ELR (cell line): ENCODE measurements at regions not wholly inside any gene's neighbourhood (a gene's known extent, or its start where the extent isn't known, plus 50 kb on each side); places are given as distances from the start of the nearest gene placed in this dataset.
"Not testable (repeated sequence)": the region's sequence is repeated elsewhere in the genome, so short reads cannot be mapped to it uniquely, and the experiment has no call there.

Experiments used
- DNase-seq: peaks from one replicate; pipeline ENCODE4 v3.0.0-alpha.2; 2015; ENCODE audit warnings: low read depth

DNA sequence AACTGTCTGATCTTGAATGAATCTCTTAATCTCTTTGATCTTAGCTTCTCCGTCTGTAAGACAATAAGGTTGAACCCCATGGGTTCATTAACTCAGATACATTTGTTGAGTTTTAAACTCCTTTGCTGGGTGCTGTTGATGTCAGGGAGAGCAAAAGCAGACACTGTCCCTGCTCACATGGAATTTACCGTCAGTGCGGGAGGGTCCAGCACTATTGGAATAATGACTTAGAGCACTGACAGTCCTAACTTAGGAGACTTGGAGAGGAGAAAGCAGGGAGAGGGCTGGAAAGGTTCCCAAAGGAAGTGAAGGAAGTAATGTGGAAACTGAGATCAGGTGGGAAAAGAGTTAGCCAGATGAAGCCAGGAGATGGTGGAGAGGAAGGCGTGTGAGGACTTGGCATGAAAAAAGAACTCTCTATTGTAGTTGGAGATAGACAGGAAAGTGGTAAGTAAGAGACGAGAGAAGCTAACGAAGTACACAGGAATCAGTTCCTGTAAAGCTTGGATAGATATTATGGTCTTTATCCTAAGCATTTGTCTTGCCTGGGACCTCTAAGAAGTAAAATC, 141.4 kb upstream of the SERTAD2 start:
- no peak for DNase-seq

DNA sequence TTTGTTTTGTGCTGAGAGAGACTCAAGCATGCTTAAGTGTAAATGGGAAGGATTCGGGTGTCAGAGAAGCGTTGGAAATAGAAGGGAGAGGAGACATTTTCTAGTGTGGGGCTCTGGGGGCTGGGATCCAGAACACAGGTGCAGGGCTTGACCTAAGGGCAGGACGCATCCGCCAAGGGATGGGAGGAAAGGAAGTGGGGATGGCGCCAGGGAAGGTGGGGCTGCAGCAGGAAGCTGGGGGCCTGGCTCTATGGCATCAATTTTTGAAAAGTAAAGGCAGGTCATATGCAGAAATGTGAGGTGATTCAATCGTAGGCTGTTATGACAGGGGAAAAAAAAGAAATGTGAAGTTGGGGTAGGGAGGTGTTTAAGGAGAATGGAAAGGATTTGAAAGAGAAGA, 143.2 kb upstream of the SERTAD2 start:
- no peak for DNase-seq

DNA sequence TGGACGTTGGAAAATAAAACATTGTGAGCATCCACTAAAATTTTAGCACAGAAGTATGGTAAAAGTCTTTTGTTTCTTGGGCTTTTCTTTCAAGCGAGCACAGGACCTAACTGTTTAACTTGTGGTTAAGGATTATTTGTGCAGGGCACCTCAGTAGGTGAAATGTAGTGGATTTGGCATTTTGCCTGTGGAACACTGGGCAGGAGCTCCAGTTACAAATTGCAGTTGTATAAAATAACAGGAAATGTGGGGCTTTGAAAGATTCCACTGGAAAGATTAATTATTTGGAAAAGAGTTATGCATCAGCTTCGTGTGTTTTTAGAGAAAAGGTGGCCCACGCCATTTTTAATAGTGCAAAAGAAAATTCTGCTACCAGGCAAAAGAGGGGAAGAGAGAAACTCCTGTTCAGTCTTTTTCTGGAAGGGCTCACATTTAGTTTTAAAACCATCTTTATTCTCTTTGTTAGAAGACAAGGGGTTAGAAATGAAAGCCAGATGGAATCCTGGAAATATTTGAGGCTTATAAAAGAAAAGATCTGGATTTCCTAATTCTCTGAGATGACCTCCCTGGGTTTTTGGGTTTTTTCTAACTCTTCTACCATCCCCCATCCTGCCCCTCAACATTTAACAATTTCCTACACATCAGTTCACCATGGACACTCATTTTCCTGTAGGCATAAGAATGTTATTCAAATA, 144.3 kb upstream of the SERTAD2 start:
- DNase-seq, result peak; percentile 42

DNA sequence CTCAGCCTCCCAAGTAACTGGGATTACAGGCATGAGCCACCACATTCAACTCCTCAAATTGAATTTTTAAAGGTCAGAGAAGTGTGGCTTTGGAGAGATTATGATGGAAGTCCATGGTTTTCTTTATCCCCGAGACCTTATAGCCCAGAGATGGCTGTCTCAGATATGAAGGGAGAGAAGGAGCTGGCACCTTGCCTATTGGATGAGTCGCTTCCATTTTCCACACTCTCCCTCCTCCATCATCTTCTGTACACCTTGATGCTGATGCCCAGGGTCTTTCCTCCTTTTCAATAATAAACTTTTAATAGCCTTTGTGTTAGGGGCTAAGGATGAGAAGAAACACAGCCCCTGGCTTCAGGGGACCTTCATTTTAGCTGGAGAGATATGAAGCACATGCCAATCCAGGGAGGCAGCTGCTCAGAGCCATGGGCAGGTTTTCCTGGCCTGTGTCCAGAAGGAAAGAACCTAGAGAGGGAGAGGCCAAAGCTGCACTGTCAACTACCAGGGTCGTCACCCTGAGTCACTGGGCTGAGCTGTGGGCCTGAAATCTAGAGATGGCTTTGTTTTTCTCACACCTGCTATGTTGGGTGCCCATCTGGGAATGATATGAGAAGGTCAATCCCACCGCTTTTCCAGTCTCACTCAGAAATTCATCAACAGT, 146.0 kb upstream of the SERTAD2 start:
- DNase-seq, result peak; percentile 60

DNA sequence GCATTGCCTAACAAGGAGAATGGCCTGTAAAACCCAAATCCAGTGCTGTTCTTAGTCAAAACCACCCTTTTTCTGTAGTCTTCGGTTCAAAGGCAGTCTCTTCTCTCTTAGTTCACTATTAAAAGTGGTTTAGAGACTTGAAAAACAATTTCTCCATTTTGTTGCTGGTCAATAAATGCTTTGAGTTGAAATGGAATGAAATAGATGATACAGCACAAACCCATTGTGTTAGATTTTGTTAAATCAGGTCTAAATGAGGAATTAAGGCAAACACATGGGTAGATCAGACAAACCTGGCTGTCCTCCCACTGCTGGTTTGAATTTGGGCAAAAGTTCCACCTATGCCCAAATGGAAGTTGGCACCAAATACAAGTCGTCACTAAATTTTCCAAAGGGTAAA, 150.1 kb upstream of the SERTAD2 start:
- DNase-seq, result no peak

DNA sequence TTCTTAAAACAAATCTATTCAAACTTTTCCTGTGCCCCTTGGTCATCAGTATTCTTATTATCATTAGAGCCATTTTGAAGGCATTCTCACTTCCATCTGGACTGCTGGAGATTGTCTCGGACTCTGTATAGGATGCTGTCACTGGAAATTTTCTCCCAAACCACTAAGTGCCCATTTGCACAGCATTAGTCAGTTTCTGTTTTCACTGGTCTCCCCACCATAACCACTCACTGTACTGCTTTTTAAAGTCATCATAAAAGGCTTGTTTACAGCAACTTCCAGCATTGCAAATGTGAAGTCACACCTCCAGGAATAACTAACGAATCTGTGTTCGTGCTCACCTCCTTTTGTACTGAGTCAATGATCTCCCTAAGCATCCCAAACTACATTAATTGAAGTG, 150.9 kb upstream of the SERTAD2 start:
- DNase-seq, result peak; percentile 23

DNA sequence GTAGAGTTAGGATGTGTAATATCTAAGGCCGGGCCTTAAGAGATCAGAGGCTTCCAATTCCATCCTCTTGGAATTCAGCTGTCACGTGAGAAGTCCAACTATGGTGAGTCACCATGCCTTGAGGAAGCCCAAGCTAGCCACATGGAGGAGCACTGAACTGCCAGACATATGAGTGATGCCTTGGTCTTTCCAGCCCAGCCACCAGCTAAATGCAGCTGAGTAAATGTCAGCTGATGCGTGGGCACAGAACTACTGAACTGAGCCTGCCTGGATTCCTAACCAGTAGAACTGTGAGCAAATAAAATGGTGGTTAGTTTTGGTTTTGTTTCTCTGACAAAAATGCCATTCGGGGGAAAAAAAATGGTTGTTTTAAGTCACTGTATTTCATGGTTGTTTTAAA, 153.7 kb upstream of the SERTAD2 start:
- peak; percentile 100 for DNase-seq

DNA sequence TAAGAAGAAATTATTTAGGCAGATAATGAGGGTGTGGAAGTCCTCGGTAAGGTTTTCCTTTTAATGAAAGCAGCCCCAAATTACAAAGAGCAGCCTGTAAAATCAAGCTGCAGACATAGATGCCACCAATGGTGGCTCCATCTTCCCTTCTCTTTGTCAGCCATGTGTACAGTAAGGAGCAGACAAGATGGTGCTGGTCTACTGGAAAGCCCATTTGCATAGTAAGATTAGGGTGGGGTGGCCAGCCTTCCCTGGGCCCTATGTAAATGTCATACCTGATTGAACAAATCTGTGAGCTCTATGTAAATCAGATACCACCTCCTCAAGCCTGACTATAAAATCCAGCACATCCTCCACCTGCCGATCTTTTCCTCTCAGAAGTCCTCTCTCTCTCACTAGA, 154.4 kb upstream of the SERTAD2 start:
- DNase-seq, result no peak

DNA sequence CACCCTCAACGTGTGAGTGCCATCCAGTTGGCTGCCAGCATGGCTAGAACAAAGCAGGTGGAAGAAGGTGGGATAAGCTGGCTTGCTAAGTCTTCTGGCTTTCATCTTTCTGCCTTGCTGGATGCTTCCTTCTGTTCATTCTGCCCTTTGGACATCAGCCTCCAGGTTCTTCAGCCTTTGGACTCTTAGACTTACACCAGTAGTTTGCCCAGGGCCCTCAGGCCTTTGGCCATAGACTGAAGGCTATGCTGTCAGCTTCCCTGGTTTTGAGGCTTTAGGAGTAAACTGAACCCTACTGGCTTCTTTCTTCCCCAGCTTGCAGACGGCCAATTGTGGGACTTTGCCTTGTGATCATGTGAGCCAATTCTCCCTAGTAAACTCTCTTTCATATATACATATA, 155.0 kb upstream of the SERTAD2 start:
- DNase-seq, result no peak

DNA sequence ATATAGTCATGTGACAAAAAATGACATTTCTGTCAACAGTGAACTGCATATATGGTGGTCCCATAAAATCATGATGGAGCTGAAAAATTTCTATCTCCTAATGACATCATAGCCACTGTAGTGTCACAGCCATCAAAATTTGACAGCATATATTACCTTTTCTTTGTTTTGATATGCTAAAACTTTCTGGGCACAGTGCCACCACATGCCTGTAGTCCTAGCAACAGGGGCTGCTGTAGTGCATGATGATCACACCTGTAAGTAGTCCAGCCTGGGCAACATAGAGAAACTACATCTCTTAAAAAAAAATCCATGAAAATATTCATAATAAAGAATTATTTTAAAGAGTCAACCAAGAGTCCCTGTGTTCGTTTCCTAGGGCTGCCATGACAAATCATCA, 155.5 kb upstream of the SERTAD2 start:
- no peak for DNase-seq

DNA sequence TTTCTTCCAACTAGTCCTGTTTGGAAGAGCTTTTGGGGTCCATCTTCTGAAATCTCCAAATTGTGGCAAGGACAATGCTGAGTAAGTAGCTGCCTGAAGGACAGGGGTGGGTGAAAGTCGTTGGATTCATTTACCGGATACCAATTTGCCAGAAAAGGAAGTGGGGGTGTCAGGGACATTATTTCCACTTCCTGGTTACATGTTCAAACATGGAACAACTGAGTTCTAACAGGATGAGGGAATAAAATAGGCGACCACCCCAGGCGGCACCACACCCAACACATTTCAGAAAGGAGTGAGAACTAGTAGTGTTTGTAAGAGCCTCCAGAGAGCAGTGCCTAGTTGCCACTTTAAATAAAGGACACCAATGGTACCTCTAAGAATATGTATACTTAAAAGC, 158.6 kb upstream of the SERTAD2 start:
- no peak for DNase-seq

DNA sequence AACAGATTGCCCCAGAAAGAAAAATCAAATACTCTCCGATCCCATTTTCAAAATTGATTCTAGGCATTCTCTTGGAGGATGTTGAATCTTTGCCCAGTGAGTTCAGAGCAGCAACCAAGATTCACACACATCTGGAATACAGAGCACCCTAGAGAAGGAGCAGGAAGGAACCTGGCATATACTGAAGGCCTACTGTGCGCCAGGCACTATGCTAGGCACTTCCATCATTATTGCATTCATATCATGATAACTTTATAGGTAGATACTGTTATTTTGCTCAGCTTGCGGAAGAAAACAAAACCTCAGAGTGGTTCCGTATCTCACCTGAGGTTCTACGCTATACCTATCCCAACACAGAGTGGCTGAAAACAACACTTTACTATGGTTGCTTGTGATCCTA, 160.3 kb upstream of the SERTAD2 start:
- DNase-seq, result no peak

DNA sequence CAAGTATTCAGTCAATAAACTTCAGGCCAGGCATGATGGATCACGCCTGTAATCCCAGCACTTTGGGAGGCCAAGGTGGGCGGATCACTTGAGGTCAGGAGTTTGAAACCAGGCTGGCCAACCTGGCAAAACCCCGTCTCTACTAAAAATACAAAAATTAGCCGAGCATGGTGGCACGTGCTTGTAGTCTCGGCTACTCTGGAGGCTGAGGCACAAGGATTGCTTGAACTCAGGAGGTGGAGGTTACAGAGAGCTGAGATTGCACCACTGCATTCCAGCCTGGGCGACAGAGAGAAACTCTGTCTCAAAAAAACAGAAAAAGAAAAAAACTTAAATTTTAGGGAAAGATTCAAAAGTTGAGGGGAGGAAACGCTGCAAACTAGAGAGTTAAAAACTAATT, 162.8 kb upstream of the SERTAD2 start:
- DNase-seq, result not testable (repeated sequence)

DNA sequence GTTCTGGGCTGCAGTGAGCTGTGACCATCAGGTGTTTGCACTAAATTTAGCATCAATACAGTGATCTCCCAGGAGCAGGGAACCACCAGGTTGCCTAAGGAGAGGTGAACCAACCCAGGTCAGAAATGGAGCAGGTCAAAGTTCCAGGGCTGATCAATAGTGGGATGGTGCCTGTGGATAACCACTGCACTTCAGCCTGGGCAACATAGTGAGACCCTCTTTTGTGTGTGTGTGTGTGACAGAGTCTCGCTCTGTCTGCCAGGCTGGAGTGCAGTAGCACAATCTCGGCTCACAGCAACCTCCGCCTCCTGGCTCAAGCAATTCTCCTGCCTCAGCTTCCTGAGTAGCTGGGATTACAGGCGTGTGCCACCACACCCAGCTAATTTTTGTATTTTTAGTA, 163.7 kb upstream of the SERTAD2 start:
- no peak for DNase-seq

DNA sequence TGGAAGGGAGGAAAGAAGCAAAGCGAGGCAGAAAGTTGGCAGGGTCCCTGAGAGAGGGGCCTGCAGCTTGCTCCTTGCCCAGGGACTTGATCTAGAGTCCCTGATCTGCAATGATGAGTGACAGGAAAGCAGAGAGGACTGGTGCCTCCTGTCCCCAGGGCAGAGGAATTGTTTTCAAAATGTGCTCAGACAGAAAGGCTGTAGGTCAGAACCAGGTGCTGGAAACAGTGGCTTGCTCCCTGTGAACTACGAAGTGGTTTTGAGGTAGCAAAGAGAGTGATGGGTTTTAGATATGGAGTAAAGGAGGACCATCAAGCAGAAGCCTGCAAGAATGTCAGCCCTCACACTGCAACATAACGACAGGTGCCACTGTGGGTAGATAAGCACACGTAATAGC, 164.9 kb upstream of the SERTAD2 start:
- DNase-seq, result no peak

DNA sequence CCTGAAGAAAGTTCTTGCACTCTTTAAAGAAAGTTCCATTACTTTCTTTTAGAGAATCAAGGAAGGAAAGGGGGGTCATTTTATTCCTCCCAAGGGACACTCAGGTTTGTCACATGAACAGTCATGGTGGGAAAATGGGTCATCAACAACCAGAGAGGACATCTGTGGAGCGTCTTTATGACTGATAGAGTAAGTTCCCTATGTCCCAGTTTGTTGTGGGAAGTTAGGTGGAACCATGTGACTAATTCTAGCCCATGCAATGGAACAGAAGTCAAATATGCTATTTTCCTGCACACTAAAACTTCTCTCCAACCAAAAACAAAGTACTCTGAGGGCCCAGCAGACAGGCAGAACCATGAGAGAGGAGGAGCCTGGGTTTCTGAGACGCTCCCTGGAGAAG, 165.6 kb upstream of the SERTAD2 start:
- DNase-seq, result no peak

DNA sequence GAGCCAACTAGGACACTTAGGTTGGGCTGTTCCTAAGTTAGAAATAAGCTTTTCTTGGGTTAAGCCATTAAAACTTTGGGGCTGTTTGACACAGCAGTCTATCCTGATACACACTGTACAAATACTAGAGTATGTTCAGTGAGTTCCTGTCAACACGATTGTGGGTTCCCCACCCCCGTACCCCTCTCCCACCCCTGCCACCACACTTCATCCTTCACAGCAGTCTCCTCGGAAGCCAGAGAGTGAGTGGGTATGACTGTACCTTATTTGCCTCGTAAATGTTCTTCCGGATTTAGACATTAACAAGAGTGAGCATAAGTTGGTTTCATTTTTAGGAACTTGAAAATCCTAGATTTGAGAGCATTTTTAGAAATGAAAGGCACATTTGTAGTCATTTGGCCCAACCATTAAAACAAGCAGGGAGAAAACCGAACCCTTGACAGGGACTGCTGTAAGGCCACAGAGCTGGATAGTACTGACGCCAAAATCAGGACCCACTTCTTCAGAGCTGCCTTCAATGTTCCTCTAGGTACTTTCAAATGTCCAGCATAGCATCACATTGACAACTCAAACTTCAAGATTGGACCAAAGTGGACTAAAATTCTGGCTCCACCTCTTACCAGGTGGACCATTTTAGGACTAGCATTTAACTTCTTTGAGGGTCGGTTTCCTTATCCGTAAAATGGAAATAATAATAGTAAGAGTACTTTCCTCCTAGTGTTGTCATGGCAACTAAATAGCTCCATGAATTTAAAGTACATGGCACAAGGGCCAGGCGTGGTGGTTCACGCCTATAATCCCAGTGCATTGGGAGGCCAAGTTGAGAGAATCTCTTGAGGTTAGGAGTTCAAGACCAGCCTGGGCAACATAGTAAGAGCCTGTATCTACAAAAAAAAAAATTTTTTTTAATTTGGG, 166.3 kb upstream of the SERTAD2 start:
- peak; percentile 60 for DNase-seq

DNA sequence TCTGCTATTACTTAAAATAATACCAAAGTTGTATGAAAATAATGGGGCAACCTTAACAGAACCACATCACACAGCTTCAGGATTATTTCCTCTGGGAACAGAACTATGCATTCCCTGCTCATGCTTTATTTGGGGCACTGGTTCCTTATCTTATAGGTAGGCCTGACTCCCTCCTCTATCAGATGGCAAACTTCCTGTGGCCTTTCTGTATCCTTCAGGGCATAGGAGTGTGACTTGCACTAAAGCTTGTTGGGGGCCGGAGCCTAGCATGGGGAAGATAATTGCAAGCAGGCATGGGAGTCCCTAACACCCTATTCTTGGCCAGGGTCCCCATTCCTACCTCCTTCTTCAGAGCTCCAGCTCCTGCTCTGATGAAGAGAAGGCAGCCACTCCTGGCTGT, 167.2 kb upstream of the SERTAD2 start:
- DNase-seq, result no peak

DNA sequence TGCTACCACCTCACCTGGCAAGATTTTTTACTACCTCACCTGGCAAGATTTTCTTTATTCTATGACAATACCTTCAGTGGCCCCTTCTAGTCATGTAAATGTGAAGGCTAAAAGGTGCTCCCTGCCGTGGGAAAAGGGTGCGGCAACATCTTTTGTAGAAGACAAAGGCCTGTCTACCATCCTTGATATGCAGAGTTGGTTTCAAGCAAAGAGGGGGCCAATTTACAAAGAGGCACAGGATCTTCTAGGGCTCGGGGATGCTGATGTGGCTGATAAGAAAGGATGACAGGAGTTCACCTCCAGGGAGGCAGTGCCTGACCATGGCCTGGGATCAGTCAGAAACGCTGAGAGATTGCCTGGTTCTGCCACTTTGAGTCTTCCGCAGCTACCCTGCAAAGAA, 165.4 kb upstream of the SLC1A4 start:
- DNase-seq, result no peak

DNA sequence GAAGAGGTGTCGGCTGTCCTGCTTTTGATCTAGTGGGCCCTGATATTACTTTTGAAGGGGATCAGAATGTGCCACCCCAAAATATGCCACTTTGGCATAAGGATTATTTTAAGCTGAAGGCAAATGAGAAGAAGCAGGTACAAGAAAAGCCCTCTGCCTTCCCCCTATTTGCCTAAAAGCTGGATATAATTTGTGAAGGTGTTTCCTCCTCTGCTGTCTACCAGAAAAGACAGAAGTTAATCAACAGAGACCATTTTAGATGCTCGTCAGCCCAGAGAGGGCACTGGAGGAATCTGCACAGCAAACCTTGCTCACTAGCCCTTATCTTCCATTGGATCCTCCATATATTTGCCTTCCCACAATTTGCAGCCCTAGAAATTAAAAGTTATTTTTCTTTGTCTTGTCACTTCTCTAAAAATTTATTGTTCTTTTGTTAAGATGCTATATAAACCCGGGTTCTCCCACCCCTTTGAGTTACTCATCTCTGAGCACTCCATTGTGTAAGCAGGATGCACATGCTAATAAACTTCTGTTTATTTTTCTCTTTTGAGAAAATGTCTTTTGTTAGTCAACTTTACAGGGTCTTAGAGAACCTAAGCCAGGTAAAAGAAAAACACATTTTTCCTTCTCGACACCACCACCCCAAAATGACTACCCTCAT, 163.2 kb upstream of the SLC1A4 start:
- DNase-seq, result peak; percentile 60

DNA sequence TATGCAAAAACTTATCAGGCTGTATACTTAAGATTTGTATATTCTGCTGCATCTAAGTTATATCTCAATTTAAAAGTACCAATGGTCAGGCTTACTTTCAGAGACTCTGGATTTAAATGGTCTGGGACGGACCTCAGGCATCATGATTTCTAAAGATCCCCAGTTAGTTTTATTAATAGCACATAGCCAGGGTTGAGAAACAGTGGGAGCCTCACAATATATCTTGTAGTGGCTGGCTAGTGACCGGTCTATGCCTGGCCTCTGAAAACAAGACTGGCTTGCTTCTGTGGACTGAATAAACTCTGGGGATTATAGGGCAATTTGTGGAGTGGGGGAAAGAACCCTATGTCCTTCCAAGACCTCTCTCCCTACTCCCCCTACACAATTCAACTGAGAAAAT, 162.5 kb upstream of the SLC1A4 start:
- DNase-seq, result no peak

DNA sequence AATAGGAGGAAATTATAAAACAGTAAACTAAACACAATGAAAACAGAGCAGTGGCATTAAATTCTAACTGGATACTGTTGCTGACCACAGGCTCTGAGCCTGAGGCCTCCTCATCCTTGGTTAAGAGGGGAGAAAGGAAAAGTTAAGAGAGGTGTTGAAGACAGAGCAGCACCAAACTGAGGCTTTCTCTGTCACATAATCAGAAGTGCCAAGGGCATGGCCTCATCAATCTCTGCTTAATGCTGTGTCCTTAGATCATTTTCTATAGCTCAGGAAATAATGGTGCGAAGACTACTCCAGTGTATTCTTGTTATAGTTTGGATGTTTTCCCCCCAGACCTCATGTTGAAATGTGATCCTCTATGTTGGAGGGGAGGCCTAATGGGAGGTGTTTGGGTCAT, 160.9 kb upstream of the SLC1A4 start:
- no peak for DNase-seq
